Liver (tissue), 8 donors: ENCODE measurements at regions not wholly inside any gene's neighbourhood (a gene's known extent, or its start where the extent isn't known, plus 50 kb on each side); places are given as distances from the start of the nearest gene placed in this dataset.

Experiments used
- DNase-seq: peaks from one replicate; pipeline ENCODE4 v3.0.0-alpha.2; 2017; ENCODE audit warnings: low spot score
- H3K27ac ChIP-seq, 2 donors: one replicate each; pipeline ENCODE4 v1.7.0; 2013; ENCODE audit warnings: inconsistent platforms in 2 of 2, low read length in 2 of 2, control low read depth in 1 of 2, low read depth in 1 of 2, mild to moderate bottlenecking in 1 of 2
- H3K27me3 ChIP-seq, 4 donors: one replicate each; pipeline versions ENCODE4 v1.6.1 to v1.7.0; 2013; ENCODE audit warnings: low read length in 3 of 4, inconsistent platforms in 1 of 4, mild to moderate bottlenecking in 1 of 4, moderate library complexity in 1 of 4; ENCODE audit not compliant: control insufficient read depth in 4 of 4, insufficient read depth in 4 of 4
- H3K36me3 ChIP-seq, 4 donors: one replicate each; pipeline versions ENCODE4 v1.6.1 to v1.7.0; 2013; ENCODE audit warnings: low read length in 3 of 4, mild to moderate bottlenecking in 3 of 4, low read depth in 1 of 4, moderate library complexity in 1 of 4; ENCODE audit not compliant: control insufficient read depth in 4 of 4, insufficient read depth in 3 of 4
- H3K4me1 ChIP-seq, 4 donors: one replicate each; pipeline versions ENCODE4 v1.6.1 to v1.7.0; 2013; ENCODE audit warnings: low read length in 3 of 4, mild to moderate bottlenecking in 3 of 4, moderate library complexity in 1 of 4; ENCODE audit not compliant: control insufficient read depth in 4 of 4, insufficient read depth in 4 of 4
- H3K4me3 ChIP-seq, 3 donors: one replicate each; pipeline versions ENCODE4 v1.6.1 to v1.7.0; 2013; ENCODE audit warnings: low read length in 3 of 3, control low read depth in 1 of 3, low read depth in 1 of 3, mild to moderate bottlenecking in 1 of 3
- H3K9ac ChIP-seq, 2 donors: one replicate each; pipeline ENCODE4 v1.7.0; 2013; ENCODE audit warnings: low read length in 2 of 2, mild to moderate bottlenecking in 2 of 2, moderate library complexity in 2 of 2, control low read depth in 1 of 2, low read depth in 1 of 2
- H3K9me3 ChIP-seq, 4 donors: one replicate each; pipeline versions ENCODE4 v1.6.1 to v1.7.0; 2013; ENCODE audit warnings: low read length in 3 of 4; ENCODE audit not compliant: control insufficient read depth in 4 of 4
- ATF3 ChIP-seq: IDR thresholded peaks from 2 replicates; pipeline ENCODE4 v1.6.1; 2016; ENCODE audit warnings: antibody characterized with exemption
- FOXA1 ChIP-seq: IDR thresholded peaks from 2 replicates; pipeline ENCODE4 v1.6.1; 2016; ENCODE audit warnings: antibody characterized with exemption
- FOXA2 ChIP-seq: IDR thresholded peaks from 2 replicates; pipeline ENCODE4 v1.6.1; 2016; ENCODE audit warnings: antibody characterized with exemption
- GABPA ChIP-seq, 2 donors: IDR thresholded peaks in 1 of 2; conservative IDR thresholded peaks in 1 of 2; 2 replicates each; pipeline ENCODE4 v1.6.1; 2016; ENCODE audit warnings: antibody characterized with exemption in 2 of 2, mild to moderate bottlenecking in 1 of 2, moderate library complexity in 1 of 2
- HNF4A ChIP-seq, 2 donors: conservative IDR thresholded peaks; 2 replicates each; pipeline ENCODE4 v1.6.1; 2016; ENCODE audit warnings: antibody characterized with exemption in 2 of 2, mild to moderate bottlenecking in 2 of 2
- HNF4G ChIP-seq: IDR thresholded peaks from 2 replicates; pipeline ENCODE4 v1.6.1; 2016; ENCODE audit warnings: antibody characterized with exemption
- JUND ChIP-seq, 2 donors: IDR thresholded peaks; 2 replicates each; pipeline ENCODE4 v1.6.1; 2016; ENCODE audit warnings: antibody characterized with exemption in 2 of 2
- MAX ChIP-seq: IDR thresholded peaks from 2 replicates; pipeline ENCODE4 v1.6.1; 2016; ENCODE audit warnings: antibody characterized with exemption
- NR2F2 ChIP-seq: IDR thresholded peaks from 2 replicates; pipeline ENCODE4 v1.6.1; 2016; ENCODE audit warnings: antibody characterized with exemption
- RAD21 ChIP-seq, 2 donors: IDR thresholded peaks; 2 replicates each; pipeline ENCODE4 v1.6.1; 2016; ENCODE audit warnings: antibody characterized with exemption in 2 of 2, mild to moderate bottlenecking in 2 of 2
- REST ChIP-seq: IDR thresholded peaks from 2 replicates; pipeline ENCODE4 v1.6.1; 2016; ENCODE audit warnings: antibody characterized with exemption, mild to moderate bottlenecking
- RXRA ChIP-seq, 2 donors: IDR thresholded peaks; 2 replicates each; pipeline ENCODE4 v1.6.1; 2017 to 2018; ENCODE audit warnings: antibody characterized with exemption in 2 of 2, mild to moderate bottlenecking in 1 of 2
- SP1 ChIP-seq: IDR thresholded peaks from 2 replicates; pipeline ENCODE4 v1.6.1; 2018; ENCODE audit warnings: antibody characterized with exemption, mild to moderate bottlenecking
- YY1 ChIP-seq: IDR thresholded peaks from 2 replicates; pipeline ENCODE4 v1.6.1; 2016; ENCODE audit warnings: antibody characterized with exemption, mild to moderate bottlenecking
- ZBTB33 ChIP-seq: IDR thresholded peaks from 2 replicates; pipeline ENCODE4 v1.6.1; 2016; ENCODE audit warnings: antibody characterized with exemption
- WGBS: extraction: QIAGEN DNeasy Blood & Tissue Kit; methylation state at CpG from one replicate; pipeline ENCODE4 v1.1.7; 2013; 5-methylcytosine and 5-hydroxymethylcytosine counted together
- TF ChIP-seq, protein P1 (sequence below): fragments of 150-350 bp; IDR thresholded peaks from 2 replicates; pipeline ENCODE4 v1.5.1; 2017; ENCODE audit warnings: improper control_type of control experiment, low read depth, low read length; ENCODE audit not compliant: missing input control
- donor health status: healthy.
- donor health status: healthy.
- donor health status: healthy.
- donor health status: healthy.
- donor health status: healthy.

DNA sequence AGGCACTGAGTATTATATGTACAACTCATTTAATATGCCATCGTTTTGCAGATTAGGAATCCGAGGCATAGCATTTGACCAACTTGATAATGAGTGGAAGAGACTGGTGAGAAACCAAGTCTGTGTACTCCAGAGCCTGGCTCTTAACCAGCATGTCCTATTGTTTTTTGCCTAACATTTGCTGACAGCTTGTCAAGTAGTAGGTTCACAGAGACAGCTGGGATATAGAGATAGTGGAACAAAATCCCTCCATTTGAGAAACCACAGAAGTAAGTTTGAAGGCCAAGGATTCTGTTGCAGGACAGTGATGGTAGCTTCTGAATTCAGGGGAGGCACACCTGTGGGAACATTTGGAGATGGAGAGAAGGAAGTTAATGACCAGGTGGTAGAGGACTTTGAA, 206.9 kb upstream of the PRPS1L1 start:
- Histone ChIP-seq H3K9ac (no peak overlapping the region), H3K4me1 (no peaks in the 10 kb centered on the region), H3K4me3 (no peak overlapping the region), H3K27me3 (no peaks in the 10 kb centered on the region), H3K27ac (no peak overlapping the region), H3K36me3 (no peaks in the 10 kb centered on the region), H3K9me3 (peaks cover 0 to 4% (median 0%) of the 10 kb centered on the region in 4 donors)
- 79% methylated on average over 2 of the region's 2 CpGs for WGBS
- TF ChIP-seq ZBTB33 = no peak
- no peak for DNase-seq

GRCh38 chr7:18235819-18236218, 208.2 kb upstream of the PRPS1L1 start:
- 89% methylated on average over 2 of the region's 2 CpGs for WGBS
- Histone ChIP-seq H3K27ac (no peak overlapping the region), H3K4me1 (no peaks in the 10 kb centered on the region), H3K27me3 (no peaks in the 10 kb centered on the region), H3K4me3 (no peak overlapping the region), H3K9me3 (peaks cover 0 to 4% (median 0%) of the 10 kb centered on the region in 4 donors), H3K9ac (no peak overlapping the region), H3K36me3 (no peaks in the 10 kb centered on the region)
- no peak for TF ChIP-seq NR2F2
- no peak for TF ChIP-seq ZBTB33
- TF ChIP-seq FOXA1 = no peak
- TF ChIP-seq FOXA2 = no peak
- TF ChIP-seq JUND (IDR thresholded peaks at IDR 0.05) = no peak
- no peak for TF ChIP-seq REST
- no peak for TF ChIP-seq SP1
- no peak for TF ChIP-seq GABPA (IDR thresholded peaks at IDR 0.05 in 1 of 2, conservative IDR thresholded peaks at IDR 0.05 in 1 of 2)
- no peak for TF ChIP-seq RAD21 (IDR thresholded peaks at IDR 0.05)
- TF ChIP-seq ATF3 = no peak
- TF ChIP-seq MAX = no peak
- TF ChIP-seq, protein P1, sequence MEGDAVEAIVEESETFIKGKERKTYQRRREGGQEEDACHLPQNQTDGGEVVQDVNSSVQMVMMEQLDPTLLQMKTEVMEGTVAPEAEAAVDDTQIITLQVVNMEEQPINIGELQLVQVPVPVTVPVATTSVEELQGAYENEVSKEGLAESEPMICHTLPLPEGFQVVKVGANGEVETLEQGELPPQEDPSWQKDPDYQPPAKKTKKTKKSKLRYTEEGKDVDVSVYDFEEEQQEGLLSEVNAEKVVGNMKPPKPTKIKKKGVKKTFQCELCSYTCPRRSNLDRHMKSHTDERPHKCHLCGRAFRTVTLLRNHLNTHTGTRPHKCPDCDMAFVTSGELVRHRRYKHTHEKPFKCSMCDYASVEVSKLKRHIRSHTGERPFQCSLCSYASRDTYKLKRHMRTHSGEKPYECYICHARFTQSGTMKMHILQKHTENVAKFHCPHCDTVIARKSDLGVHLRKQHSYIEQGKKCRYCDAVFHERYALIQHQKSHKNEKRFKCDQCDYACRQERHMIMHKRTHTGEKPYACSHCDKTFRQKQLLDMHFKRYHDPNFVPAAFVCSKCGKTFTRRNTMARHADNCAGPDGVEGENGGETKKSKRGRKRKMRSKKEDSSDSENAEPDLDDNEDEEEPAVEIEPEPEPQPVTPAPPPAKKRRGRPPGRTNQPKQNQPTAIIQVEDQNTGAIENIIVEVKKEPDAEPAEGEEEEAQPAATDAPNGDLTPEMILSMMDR = no peak
- no peak for TF ChIP-seq HNF4A (conservative IDR thresholded peaks at IDR 0.05)
- TF ChIP-seq YY1 = no peak
- no peak for TF ChIP-seq RXRA (IDR thresholded peaks at IDR 0.05)
- no peak for TF ChIP-seq HNF4G
- DNase-seq = no peak
